ENCODE measurements at regions not wholly inside any gene's neighbourhood (a gene's known extent, or its start where the extent isn't known, plus 50 kb on each side); places are given as distances from the start of the nearest gene placed in this dataset.

GRCh38 chr19:31821346-31821745, 472.1 kb upstream of the TSHZ3 start:
- no peak for TF ChIP-seq CTCF (optimal IDR thresholded peaks at IDR 0.05 in 1 of 3, IDR thresholded peaks at IDR 0.05 in 1 of 3, conservative IDR thresholded peaks at IDR 0.05 in 1 of 3; ENCODE audit: extremely low read depth in 1 of 3, insufficient read depth in 2 of 3, low read length in 3 of 3)
- TF ChIP-seq EZH2 (IDR thresholded peaks at IDR 0.05; ENCODE audit: low read length), result no peak

Data from keratinocyte (primary cell).